GM19239 (cell line): ENCODE measurements at regions not wholly inside any gene's neighbourhood (a gene's known extent, or its start where the extent isn't known, plus 50 kb on each side); places are given as distances from the start of the nearest gene placed in this dataset.
"Not testable (repeated sequence)": the region's sequence is repeated elsewhere in the genome, so short reads cannot be mapped to it uniquely, and the experiment has no call there.

Experiments
- DNase-seq: peaks from one replicate; pipeline ENCODE4 v3.0.0; 2011; ENCODE audit warnings: low spot score; ENCODE audit not compliant: insufficient read length
- FAIRE-seq: peaks from 2 replicates; lab custom pipeline; 2011; peaks lifted over from hg19 to GRCh38; lab: Jason Lieb, UNC

DNA sequence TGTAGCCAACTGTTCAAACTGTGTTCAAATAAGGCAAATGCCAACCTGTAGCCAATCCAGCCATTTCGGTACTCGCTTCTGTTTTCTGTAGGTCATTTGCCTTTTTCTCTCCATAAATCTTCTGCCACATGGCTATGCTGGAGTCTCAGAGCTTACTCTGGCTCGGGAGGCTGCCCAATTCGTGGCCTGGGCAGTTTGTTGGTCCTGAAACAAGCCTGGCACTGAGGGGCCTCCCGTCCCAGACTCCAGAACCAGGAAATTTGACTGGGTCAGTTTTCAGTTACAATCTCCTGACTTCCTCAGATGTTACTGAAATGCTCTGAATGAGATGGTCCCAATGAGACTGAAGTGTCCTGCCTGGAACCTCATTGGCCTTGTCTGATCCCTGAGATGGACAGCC is 120.8 kb upstream of the NPAS2 start:
- FAIRE-seq (no peak), DNase-seq (no peak)

DNA sequence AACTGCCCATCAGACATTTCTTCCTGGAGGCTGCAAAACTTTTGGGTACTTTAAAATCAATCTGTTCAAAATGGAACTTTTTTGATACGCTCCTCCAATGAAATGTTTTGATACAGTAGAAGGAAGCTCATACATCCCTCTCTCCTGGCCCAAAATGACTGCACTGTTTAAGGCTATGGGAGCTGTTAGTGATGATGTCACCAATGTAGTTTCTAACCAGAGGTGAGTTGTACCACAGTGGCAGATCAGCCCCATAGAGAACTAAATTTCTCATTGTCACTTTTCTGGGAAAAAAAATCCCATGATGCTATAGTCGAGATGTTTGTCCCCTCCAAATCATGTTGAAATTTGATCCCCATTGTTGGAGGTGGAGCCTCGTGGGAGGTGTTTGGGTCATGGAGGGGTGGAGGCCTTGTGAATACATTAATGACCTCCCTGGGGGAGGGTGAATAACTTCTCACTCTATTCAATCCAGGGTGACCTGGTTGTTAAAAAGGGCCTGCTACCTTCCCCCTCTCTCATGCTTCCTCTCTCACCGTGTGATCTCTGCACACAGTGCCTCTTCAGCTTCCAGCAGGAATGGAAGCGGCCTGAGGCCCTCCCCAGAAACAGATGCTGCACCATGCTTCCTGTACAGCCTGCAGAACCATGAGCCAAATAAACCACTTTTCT is 117.4 kb upstream of the NPAS2 start:
- no peak for DNase-seq

DNA sequence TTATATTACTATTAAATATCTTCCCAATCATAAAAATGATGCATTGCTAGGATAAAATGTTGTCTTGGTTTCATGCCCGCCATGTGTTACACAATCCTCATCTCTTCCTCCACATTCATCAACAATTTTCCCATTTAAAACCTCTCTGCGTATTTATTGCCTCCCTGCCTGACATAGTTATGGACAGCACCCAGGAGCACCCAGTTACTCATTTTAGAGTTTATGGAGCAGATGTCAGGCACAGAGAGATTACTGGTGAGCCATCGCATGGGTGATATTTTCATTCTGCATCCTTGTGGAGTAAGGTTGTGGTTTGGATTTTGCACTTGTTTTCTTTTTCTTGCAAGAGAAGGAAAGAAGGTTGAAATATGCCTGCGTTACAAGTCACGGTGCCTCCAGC is 116.7 kb upstream of the NPAS2 start:
- DNase-seq (no peak), FAIRE-seq (no peak)

More for the DNA sequence above, 117.4 kb upstream of the NPAS2 start:
- no peak for FAIRE-seq

DNA sequence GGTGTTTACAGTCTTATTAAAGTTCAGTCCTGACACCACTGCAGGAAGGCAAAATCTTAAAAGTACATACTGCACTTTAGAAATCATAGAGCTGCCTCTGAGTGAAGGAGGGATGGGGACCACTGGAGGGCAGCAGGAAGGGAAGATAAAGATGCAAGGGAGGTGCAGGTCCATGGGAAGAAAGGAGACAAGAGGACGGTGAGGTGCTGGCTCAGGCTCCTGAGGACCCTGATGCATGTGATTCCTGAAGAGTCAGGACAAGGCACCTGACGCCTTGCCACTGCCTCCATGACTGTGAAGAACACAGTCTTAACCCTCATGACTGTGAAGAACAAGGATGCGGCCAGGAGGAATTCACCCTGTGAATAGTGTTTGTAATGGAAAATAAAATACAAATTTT is 116.2 kb upstream of the NPAS2 start:
- no peak for DNase-seq
- FAIRE-seq: no peak

DNA sequence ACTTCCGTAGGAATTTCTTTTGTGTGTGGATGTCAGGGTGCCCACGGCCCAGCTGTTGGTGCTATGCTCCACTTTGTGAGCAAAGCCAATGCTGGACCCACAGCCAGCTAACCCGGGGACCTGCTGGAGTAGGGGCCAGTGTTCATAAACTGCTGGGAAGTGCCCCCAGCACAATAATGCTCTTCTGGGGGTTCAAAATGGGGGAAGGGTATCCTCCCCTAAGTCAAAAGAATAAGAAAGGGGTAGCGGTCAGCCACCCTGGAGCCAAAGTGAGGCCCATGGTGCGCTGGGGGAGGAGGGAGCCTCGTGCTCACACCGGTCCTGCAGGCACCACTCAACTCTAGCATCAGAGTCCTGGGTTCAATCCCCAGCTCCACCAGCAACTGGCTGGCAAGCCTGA is 115.8 kb upstream of the NPAS2 start:
- FAIRE-seq: no peak
- no peak for DNase-seq

DNA sequence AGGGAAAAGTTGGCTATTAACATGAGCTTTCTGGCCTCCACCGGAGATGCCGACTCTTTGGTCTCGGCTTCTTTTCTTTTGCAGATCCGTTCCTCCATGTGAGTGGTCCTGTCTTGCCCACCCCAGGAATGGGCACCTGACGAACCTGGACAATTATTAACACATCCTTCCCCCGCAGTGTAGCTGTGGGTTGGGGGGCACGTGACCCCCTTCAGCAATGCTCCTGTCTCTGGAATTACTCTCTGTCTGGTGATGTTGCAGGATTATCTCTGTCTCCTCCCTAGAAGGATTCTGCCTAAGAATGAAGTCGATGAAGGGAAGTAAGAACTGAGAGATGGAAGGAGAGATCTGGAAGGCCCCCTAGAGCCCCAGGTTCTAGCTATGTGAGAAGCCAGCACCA is 115.2 kb upstream of the NPAS2 start:
- DNase-seq (no peak), FAIRE-seq (no peak)

DNA sequence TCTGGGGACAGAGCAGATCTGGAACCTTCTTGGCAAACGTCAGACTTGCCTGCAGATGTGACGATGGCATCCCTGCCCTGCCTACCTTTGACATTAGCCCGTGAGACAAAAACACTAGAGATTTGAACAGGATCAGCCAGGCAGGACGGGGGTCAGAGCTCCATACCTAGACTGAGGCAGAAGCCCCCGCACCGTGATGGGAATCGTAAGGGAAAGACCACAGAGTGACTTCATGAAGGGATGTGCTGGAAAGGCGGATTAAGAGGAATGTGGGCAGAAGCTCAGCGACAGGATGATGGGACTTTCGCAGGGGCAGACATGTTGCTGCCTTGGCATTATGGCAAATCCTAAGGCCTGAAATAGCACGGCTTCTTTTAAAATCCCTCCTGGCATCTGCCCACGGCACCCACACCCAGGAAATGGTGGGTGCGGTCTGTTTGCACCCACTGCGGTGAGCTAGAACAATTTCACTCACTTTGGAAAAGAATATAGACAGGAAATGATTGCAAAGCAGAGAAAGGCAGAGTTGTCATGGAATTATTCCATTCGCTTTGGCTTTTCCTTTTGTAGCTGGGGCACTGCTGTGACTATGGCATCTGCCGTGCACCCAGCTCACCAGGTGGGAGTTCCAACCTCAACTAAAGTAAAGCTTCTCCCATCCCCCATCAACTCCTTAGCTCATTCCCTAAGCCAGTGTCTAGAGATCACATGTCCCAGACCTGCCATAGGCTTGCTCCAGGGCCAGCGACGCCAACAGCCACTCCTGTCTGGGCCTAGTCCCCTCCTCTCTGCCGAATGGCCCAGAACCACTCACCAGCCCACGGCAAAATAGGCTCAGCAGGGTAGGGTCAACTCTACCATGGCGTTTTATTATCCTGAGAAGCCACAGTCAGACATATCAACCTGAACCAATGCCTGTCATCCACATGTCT is 112.7 kb upstream of the NPAS2 start:
- DNase-seq: no peak
- no peak for FAIRE-seq

DNA sequence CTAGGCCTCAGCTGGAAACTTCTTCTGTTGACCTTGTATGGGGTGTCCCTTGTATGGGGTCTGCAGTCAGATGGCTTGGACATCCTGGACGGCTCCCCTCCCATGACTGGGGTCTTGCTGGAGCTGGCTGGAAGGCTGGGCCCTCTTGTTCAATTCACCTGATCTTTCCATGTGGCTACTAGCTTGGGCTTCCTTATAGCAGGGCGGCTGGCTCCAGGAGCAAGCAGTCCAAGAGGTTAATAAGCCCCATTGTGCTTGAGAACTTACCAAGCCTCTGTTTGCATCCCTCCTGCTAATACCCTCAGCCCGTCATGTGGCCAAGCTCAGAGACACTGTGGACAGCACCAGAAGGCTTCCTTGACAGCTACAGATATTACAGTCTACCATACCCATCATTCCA is 111.6 kb upstream of the NPAS2 start:
- FAIRE-seq: no peak
- DNase-seq: no peak

DNA sequence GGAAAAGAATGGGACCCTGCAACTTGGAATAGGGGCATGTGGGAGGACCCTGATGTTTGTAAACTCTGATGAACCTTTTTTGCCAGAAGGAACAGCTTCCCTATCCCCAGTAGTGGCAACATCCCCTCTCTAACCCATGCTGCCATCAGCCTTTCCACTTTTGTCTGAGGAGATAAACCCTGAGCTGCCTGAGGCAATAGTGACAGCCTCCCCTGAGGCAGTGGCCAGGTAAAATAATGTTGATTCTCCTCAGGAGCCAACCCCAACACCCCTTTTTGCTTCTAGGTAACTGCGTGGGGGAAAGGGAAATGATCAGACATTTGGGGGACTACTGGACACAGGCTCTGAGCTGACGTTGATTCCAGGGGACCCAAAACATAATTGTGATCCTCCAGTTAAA is 106.8 kb upstream of the NPAS2 start:
- DNase-seq (no peak), FAIRE-seq (no peak)

DNA sequence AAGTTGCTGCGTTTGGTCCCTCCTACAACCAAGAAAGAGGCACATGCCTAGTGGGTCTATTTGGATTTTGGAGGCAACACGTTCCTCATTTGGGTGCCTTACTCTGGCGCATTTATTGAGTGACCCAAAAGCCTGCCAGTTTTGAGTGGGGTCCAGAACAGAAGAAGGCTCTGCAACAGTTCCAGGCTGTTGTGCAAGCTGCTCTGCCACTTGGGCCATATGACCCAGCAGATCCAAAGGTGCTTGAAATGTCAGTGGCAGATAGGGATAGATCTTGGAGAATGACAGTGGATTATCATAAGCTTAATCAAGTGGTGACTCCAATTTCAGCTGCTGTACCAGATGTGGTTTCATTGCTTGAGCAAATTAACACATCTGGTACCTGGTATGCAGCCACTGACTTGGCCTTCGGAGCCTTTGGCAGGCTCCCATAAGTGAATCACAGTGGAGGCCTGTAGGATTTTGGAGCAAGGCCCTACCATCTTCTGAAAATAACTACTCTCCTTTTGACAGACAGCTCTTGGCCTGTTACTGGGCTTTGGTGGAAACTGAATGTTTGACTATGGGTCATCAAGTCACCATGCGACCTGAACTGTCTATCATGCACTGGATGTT is 105.4 kb upstream of the NPAS2 start:
- not testable (repeated sequence) for FAIRE-seq, DNase-seq

DNA sequence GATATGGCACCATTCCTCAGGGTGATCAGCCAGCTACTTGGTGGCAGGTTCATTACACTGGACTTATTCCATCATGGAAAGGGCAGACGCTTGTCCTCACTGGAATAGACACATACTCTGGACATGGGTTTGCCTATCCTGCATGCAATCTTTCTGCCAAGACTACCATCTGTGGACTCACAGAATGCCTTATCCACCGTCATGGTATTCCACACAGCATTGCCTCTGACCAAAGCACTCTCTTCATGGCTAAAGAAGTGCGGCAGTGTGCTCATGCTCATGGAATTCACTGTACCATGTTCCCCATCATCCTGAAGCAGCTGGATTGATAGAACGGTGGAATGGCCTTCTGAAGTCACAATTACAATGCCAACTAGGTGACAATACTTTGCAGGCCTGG is 104.1 kb upstream of the NPAS2 start:
- not testable (repeated sequence) for DNase-seq, FAIRE-seq

DNA sequence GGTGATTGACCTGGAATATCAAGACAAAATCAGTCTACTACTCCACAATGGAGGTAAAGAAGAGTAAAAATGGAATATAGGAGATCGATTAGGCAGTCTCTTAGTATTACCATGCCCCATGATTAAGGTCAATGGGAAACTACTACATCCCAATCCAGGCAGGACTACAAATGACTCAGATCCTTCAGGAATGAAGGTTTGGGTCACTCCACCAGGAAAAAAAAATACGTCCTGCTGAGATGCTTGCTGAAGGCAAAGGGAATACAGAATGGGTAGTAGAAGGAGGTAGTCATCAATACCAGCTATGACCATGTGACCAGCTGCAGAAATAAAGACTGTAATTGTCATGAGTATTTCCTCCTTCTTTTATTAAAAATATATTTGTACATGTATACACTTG is 103.4 kb upstream of the NPAS2 start:
- no peak for DNase-seq
- no peak for FAIRE-seq

DNA sequence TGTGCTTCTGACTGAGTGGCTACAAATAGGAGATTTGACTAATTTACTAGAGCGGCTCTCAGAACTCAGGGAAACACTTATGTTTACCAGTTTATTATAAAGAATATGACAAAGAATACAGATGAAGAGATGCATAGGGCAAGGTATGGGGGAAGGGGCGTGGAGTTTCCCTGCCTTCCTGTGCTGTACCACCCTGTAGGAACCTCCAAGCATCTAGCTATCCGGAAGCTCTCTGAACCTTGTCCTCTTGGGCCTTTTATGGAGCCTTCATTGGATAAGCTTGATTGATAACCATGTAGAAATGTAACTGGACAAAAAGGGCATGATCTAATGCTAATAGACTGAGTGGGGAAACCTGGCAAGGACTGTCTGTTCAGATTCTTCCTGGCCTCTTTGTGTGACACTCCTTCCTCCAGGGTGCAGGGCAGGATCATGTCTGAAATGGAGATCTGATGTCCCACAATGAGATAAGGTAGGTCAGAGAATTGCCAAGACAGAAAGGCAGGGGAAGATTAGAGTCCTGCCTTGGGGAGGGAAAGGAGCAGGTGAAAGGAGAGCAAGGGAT is 101.8 kb upstream of the NPAS2 start:
- FAIRE-seq (no peak), DNase-seq (no peak)

DNA sequence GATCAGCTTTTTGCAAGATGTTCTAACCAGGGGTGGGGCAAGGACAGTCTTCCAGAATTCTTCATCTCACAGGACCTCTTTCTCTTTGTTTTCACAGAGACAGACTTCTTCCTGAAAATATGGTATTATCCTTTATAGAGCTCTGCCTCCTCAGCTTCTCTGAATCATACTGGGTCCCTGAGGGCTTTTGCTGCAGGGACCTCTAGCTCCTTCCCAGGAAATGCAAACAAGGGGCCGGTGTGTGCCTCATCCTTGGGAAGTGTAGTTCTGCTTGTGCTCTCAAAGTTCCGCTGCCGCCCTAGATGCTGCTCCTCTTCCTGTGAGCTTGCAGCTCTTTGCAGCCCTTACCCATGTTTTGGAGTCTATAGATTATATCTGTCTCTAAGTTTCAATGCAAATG is 99.5 kb upstream of the NPAS2 start:
- no peak for DNase-seq
- FAIRE-seq: no peak

DNA sequence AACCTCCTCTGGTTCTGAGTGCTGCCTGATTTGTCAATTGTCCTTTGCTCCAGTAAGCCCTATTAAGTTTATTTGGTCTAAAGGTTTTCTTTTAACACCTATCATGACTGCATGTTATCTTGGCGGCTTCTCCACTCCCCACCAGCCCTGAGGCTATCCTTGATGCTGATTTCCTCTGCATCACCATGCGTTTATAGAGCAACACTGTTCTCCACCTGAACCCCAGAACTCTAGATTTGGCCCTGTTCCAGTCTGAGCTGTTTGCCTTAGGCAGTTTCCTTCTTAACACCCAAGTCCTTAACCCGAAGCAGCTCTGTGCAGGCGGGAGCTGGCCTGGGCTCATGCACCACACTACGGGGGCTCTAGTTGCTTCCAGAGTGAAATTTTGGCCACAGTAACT is 98.2 kb upstream of the NPAS2 start:
- DNase-seq: no peak

DNA sequence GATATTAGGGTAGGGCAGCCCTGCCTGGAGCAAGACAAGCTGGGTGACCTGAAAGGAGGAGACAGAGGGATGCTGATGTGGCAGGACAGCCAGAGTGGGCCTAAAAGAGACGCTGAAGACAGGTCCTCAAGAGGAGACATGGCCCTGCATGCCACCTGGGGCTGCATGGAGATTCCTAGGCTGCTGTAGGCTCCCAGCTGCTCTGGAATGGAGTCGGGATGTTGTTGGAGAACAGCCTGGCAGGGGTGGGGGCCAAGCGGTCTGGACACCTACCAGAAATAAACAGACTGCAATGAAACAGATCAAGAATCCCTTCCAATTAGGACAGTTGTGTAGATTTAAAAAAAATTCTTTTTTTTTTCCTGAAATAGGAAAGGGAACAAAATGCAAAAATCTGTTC is 97.8 kb upstream of the NPAS2 start:
- no peak for FAIRE-seq
- DNase-seq: no peak

More for the DNA sequence above, 98.2 kb upstream of the NPAS2 start:
- no peak for FAIRE-seq

DNA sequence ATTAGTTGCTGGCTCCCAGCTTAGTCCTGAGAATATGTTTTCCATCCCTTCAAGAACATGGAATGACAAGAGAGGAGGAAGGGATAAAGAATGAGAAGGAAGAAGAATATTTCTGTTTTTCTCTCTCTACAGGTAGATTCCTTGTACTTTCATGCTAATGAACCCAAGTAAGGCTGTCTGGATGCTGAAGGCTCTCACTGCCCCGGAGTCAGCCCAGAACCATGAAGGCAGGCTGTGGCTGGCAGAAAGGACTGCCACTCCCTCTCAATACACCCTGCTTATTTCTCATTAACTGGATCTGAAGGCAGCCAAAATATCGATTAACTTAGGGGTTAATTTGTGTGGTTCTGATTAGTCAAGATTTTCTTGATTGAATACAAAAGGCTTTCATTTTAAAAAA is 93.1 kb upstream of the NPAS2 start:
- DNase-seq (no peak), FAIRE-seq (no peak)

DNA sequence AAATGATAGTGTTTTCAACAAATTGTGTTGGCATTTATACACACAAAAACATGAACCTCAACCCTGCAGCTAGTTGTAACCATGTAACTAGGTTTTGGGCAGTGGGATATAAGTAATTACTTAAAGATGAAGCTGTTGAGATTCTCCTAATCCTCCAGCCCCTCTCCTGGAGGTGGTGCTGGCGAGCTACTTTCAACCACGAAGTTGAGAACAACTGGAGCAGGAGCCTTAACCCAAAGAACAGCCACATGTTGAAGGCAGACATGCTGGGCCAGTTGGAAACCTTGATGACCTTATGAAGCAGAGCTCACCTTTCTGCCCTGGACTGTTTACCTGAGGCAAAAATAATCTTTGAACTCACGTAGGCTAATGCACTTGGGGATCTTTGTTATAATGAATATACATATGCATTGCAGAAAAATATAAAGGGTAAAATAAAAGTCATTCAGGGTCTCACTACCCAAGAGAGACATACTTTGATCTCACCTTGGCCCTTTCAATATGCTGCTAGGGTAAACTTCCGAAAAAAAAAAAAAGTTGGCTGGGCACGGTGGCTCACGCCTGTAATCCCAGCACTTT is 89.6 kb upstream of the NPAS2 start:
- DNase-seq (no peak), FAIRE-seq (no peak)

DNA sequence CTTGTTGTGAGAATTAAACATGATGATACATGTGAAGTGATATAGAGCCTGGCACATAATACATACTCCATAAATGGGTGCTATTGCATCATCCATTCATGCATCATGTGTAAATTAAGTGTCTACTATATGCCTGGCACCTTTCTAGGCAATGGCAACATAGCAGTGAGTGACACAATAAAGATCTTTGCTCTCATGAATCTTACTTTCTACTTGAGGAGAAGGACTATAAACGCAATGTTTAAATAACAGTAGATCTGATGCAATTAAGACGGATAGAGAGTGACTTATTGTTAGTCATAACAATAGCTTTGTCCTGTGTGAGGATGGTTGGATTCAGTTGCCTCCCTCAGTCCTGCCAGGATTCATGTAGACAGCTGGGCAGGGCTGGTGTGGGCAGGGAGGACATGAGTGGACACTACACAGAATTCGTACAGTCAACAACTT is 88.4 kb upstream of the NPAS2 start:
- DNase-seq: no peak
- no peak for FAIRE-seq

DNA sequence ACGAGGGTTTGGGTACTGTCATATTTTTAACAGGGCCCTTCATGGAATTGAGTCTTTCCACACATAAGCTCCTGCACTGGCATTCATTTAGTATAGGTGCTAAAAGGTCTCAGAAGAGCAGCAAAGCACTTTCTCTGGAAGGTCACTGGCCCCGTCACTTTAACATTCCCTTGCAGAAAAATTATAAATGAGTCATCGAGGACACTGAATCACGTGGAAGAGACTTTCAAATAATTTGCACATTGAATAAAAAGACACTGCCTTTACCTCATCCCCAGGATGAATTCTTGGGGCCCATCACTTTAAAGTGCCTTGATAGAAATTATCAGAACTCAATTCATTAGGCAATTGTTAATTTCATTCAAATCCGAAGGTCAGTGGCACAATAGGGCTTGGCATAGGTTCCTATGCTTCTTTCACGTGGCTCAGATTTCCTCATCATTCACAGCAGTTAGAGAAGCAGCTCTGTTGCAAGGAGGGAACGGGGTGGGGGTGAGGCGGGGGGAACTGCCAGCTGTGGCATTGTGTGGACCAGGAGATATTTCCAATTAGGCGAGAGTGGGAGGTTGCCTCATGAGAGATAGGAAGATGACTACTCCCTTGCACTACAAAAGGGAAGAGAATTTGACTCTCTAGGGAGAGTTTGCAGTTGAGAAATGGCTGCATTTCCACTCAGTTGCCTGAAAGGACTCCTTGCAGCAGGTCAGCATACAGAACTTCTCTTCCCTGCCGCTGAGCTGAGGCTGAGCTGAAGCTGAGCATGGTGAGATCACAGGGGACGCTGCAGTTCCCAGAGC is 86.3 kb upstream of the NPAS2 start:
- DNase-seq: no peak
- no peak for FAIRE-seq
